ENCODE measurements at regions not wholly inside any gene's neighbourhood (a gene's known extent, or its start where the extent isn't known, plus 50 kb on each side); places are given as distances from the start of the nearest gene placed in this dataset.
"Not testable (repeated sequence)": the region's sequence is repeated elsewhere in the genome, so short reads cannot be mapped to it uniquely, and the experiment has no call there.

DNA sequence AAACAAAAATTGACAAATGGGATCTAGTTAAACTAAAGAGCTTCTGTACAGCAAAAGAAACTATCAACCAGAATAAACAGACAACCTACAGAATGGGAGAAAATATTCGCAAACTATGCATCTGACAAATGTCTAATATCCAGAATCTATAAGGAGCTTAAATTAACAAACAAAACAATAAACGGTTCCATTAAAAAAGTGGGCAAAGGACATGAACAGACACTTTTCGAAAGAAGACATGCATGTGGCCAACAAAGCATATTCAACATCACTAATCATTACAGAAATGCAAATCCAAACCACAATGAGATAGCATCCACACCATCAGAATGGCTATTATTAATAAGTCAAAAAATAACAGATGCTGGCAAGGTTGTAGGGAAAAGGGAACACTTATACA, 50.5 kb upstream of the MED13L start:
- H3K4me3 ChIP-seq (ENCODE audit: extremely low read depth, insufficient read depth, low read length, poor library complexity, severe bottlenecking); H3K27ac ChIP-seq (ENCODE audit: low read depth, low read length, severe bottlenecking); H3K4me1 ChIP-seq (ENCODE audit: control insufficient read depth, insufficient read depth, low read length, poor library complexity, severe bottlenecking); H3K9me3 ChIP-seq (ENCODE audit: control insufficient read depth, low read length); H3K36me3 ChIP-seq (ENCODE audit: control insufficient read depth, insufficient read depth, low read length): not testable (repeated sequence)
- 93 to 100% methylated on average over 1 to 2 of the region's 3 CpGs for WGBS, 2 experiments (ENCODE audit: insufficient coverage in 2 of 2)

DNA sequence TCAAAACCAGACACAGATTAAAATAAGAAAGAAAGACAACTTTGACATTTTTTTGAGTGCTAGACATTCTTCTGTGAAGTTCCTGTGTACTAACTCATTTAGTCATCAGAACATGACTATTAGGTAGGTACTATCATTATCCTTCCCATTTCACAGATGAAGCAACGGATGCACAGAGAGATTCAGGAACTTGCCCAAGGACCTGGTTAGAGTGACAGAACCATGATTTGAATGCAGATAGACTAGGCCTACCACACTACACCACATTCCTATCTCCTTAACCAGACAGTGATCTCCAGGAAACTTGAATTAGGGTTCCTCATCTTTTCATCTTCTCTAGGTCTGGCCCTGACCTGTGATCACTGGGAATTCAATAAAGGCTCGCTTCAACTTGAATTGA, 54.4 kb upstream of the MED13L start:
- Histone ChIP-seq H3K36me3 (ENCODE audit: control insufficient read depth, insufficient read depth, low read length) (no peaks in the 10 kb centered on the region), H3K27ac (ENCODE audit: low read depth, low read length, severe bottlenecking) (no peak overlapping the region), H3K4me3 (ENCODE audit: extremely low read depth, insufficient read depth, low read length, poor library complexity, severe bottlenecking) (no peak overlapping the region), H3K9me3 (ENCODE audit: control insufficient read depth, low read length) (no peaks in the 10 kb centered on the region), H3K4me1 (ENCODE audit: control insufficient read depth, insufficient read depth, low read length, poor library complexity, severe bottlenecking) (no peaks in the 10 kb centered on the region)
- 100% methylated on average over 2 of the region's 2 CpGs for WGBS, 2 experiments (ENCODE audit: insufficient coverage in 2 of 2)

DNA sequence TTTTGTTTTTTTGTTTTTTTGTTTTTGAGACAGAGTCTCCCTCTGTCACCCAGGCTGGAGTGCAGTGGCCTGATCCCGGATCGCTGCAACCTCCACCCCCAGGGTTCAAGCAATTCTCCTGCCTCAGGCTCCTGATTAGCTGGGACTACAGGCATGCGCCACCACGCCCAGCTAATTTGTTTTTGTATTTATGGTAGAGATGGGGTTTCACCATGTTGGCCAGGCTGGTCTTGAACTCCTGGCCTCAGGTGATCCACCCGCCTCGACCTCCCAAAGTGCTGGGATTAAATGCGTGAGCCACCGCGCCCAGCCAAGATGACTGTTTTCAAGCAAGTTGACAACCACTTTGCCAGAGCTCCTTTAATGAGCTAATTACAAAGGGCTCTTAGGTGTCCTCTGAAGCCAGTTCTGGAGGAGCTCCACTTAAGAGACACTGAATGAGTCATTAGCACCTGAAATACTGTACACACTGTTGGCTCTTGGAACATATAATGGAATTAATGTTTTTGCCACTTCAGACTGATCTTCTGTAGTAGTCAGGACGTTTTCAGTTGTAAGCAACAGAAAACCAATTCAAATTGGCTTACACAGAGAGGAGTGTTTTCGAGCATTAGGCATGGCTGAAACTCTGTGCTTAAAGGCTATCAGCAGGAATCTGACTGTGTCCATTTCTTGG, 55.4 kb upstream of the MED13L start:
- H3K27ac ChIP-seq (ENCODE audit: low read depth, low read length, severe bottlenecking) = no peak overlapping the region
- H3K9me3 ChIP-seq (ENCODE audit: control insufficient read depth, low read length) = no peaks in the 10 kb centered on the region
- WGBS, 2 experiments (ENCODE audit: insufficient coverage in 2 of 2) = 85 to 91% methylated on average over 9 to 11 of the region's 11 CpGs
- no peaks in the 10 kb centered on the region for H3K4me1 ChIP-seq (ENCODE audit: control insufficient read depth, insufficient read depth, low read length, poor library complexity, severe bottlenecking)
- no peaks in the 10 kb centered on the region for H3K36me3 ChIP-seq (ENCODE audit: control insufficient read depth, insufficient read depth, low read length)
- H3K4me3 ChIP-seq (ENCODE audit: extremely low read depth, insufficient read depth, low read length, poor library complexity, severe bottlenecking) = no peak overlapping the region

DNA sequence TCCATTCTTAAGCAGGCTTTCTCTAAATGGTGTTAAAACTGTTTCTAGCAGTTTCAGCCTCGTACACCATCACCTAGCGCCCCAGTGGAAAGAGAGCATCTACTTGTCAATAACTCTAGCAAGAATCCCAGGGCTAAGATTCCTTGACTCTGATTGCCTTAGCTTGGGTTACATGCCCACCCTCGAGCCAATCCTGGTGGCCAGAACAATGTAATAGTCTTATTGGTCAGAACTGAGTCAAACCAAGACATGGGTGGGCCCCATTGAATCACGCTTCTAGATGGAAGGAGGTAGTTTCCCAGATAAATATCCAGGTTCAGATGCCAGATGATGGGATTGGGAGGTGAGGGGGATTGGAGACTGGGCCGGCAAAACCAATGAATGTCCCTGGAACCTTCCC, 55.9 kb upstream of the MED13L start:
- whole genome bisulfite sequencing, 2 experiments (ENCODE audit: insufficient coverage in 2 of 2) = 88 to 94% methylated on average over 3 to 4 of the region's 5 CpGs
- Histone ChIP-seq H3K36me3 (ENCODE audit: control insufficient read depth, insufficient read depth, low read length) (no peaks in the 10 kb centered on the region), H3K9me3 (ENCODE audit: control insufficient read depth, low read length) (no peaks in the 10 kb centered on the region), H3K4me1 (ENCODE audit: control insufficient read depth, insufficient read depth, low read length, poor library complexity, severe bottlenecking) (no peaks in the 10 kb centered on the region), H3K4me3 (ENCODE audit: extremely low read depth, insufficient read depth, low read length, poor library complexity, severe bottlenecking) (no peak overlapping the region), H3K27ac (ENCODE audit: low read depth, low read length, severe bottlenecking) (no peak overlapping the region)

DNA sequence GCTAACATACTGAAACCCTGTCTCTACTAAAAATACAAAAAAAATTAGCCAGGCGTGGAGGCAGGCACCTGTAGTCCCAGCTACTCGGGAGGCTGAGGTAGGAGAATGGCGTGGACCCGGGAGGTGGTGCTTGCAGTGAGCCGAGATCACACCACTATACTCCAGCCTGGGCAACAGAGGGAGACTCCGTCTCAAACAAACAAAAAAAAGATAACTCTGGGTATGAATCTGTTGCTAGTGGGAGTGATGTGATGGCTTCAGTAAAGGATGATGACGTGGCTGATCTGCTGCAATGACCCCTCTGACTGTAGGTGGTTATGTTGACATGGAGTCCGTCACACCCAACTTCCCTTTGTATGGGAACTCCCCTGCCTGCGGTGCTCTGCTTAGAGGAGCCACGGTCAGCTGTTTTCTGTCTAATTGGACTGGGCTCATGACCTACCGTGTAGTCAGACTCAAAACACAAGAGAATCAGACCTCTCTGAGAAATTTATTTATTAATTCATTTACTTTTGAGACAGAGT, 59.1 kb upstream of the MED13L start:
- no peaks in the 10 kb centered on the region for H3K9me3 ChIP-seq (ENCODE audit: control insufficient read depth, low read length)
- no peaks in the 10 kb centered on the region for H3K4me1 ChIP-seq (ENCODE audit: control insufficient read depth, insufficient read depth, low read length, poor library complexity, severe bottlenecking)
- WGBS, 2 experiments (ENCODE audit: insufficient coverage in 2 of 2) = 94 to 100% methylated on average over 2 to 8 of the region's 11 CpGs
- no peaks in the 10 kb centered on the region for H3K36me3 ChIP-seq (ENCODE audit: control insufficient read depth, insufficient read depth, low read length)
- no peak overlapping the region for H3K4me3 ChIP-seq (ENCODE audit: extremely low read depth, insufficient read depth, low read length, poor library complexity, severe bottlenecking)
- no peak overlapping the region for H3K27ac ChIP-seq (ENCODE audit: low read depth, low read length, severe bottlenecking)

DNA sequence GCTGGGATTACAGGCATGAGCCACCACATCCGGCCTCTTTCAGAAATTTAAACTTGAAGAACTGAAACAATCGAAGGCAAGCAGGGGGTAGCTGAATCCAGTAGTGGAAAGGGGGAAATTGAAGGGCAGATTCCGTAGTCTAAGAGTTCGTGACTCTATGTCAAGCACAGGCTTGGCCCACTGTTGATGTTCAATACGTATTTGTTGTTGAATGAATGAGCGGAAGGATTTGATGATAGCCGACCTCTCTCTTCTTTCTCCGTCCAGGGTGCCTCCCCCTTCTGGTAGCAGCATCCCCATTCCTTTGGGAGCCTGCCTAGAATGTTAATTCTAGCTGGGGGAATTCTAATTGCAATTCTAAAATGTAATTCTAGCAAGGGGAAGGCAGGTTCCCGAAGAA, 59.8 kb upstream of the MED13L start:
- no peaks in the 10 kb centered on the region for H3K9me3 ChIP-seq (ENCODE audit: control insufficient read depth, low read length)
- no peak overlapping the region for H3K4me3 ChIP-seq (ENCODE audit: extremely low read depth, insufficient read depth, low read length, poor library complexity, severe bottlenecking)
- H3K27ac ChIP-seq (ENCODE audit: low read depth, low read length, severe bottlenecking) = no peak overlapping the region
- H3K36me3 ChIP-seq (ENCODE audit: control insufficient read depth, insufficient read depth, low read length) = no peaks in the 10 kb centered on the region
- WGBS, 2 experiments (ENCODE audit: insufficient coverage in 2 of 2) = 71 to 79% methylated on average over 4 to 7 of the region's 9 CpGs
- no peaks in the 10 kb centered on the region for H3K4me1 ChIP-seq (ENCODE audit: control insufficient read depth, insufficient read depth, low read length, poor library complexity, severe bottlenecking)

DNA sequence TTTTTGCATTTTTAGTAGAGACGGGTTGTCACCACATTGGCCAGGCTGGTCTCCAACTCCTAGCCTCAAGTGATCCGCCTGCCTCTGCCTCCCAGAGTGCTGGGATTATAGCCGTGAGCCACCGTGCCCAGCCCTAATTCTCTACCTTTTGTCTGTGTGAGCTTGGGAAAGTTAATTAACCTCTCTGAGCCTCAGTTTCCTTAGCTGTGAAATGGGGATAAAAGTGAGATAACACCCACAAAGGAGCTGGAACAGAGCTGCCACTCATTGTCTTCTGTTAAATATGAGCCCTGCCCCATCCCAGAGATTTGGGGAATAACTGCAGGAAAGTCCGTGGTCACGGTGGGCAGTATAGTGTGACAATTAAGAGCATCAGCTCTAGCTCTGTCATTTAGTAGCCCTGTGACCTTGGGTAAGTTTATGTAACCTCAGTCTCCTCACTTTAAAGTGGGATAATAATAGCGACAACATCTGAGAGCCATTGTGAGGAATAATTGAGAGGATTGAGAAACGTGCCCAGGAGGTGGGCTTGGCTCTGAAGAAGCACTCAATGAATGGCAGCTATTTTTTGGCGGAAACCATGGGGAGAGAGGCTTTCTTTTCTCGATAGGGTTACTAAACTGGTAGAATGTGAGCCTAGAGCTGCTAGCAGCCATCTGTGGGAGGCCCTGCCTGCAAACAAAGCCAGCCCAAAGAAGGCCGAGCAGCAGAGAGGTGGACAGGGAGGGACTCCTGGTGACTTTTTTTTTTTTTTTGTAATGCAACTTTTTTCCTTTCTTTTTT, 60.8 kb upstream of the MED13L start:
- H3K4me1 ChIP-seq (ENCODE audit: control insufficient read depth, insufficient read depth, low read length, poor library complexity, severe bottlenecking) = no peaks in the 10 kb centered on the region
- H3K4me3 ChIP-seq (ENCODE audit: extremely low read depth, insufficient read depth, low read length, poor library complexity, severe bottlenecking) = no peak overlapping the region
- H3K9me3 ChIP-seq (ENCODE audit: control insufficient read depth, low read length) = no peaks in the 10 kb centered on the region
- no peak overlapping the region for H3K27ac ChIP-seq (ENCODE audit: low read depth, low read length, severe bottlenecking)
- no peaks in the 10 kb centered on the region for H3K36me3 ChIP-seq (ENCODE audit: control insufficient read depth, insufficient read depth, low read length)
- 56 to 57% methylated on average over 8 of the region's 11 CpGs for WGBS, 2 experiments (ENCODE audit: insufficient coverage in 2 of 2)

DNA sequence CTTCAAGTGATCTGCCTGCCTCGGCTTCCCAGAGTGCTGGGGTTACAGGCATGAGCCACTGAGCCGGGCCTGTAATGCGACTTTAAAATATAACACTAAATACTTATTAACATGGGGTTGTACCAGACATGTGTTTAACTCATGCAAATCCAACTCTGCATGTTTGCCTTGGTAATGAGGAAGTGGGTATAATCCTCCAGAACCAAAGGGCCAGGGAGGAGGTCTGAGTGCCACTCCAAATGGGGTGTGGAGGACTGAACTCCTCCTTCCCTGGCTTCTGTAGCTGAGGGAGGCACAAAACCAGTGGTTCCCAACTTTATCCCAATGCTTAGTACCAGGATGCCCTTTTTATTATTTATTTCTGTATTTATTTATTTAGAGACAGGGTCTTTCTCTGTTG, 61.6 kb upstream of the MED13L start:
- no peaks in the 10 kb centered on the region for H3K9me3 ChIP-seq (ENCODE audit: control insufficient read depth, low read length)
- H3K4me1 ChIP-seq (ENCODE audit: control insufficient read depth, insufficient read depth, low read length, poor library complexity, severe bottlenecking) = no peaks in the 10 kb centered on the region
- no CpG with 5 or more reads among the region's 3 CpGs for WGBS, 2 experiments (ENCODE audit: insufficient coverage in 2 of 2)
- H3K36me3 ChIP-seq (ENCODE audit: control insufficient read depth, insufficient read depth, low read length) = no peaks in the 10 kb centered on the region
- no peak overlapping the region for H3K27ac ChIP-seq (ENCODE audit: low read depth, low read length, severe bottlenecking)
- H3K4me3 ChIP-seq (ENCODE audit: extremely low read depth, insufficient read depth, low read length, poor library complexity, severe bottlenecking) = no peak overlapping the region

DNA sequence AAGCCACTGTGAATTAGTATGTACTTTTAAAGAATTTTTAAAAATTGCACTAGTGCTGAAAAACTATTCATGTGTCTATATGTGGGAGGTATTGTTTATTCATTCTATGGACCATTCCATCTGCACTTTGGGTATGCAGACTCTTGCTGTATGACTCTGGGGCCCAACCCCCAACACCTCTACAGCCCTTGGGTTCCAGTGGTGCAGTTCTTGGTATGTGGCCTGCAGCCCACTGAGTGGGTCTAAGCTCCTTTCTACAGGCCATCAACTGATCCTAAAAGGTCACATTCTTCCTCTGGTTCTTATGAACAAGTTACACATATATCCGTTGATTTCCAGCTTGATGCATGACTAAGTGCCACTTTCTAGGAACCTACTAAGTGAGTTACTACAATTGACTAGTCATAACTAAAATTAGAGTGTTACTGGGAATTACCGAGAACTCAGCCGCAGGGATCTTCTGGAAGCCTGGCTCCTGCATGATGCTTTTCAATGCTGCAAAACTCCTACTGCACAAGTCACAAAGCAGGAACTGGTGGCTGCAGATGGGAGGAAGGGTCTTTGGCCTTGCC, 62.4 kb upstream of the MED13L start:
- Histone ChIP-seq H3K4me1 (ENCODE audit: control insufficient read depth, insufficient read depth, low read length, poor library complexity, severe bottlenecking) (no peaks in the 10 kb centered on the region), H3K9me3 (ENCODE audit: control insufficient read depth, low read length) (no peaks in the 10 kb centered on the region), H3K27ac (ENCODE audit: low read depth, low read length, severe bottlenecking) (no peak overlapping the region), H3K36me3 (ENCODE audit: control insufficient read depth, insufficient read depth, low read length) (no peaks in the 10 kb centered on the region), H3K4me3 (ENCODE audit: extremely low read depth, insufficient read depth, low read length, poor library complexity, severe bottlenecking) (no peak overlapping the region)
- 64 to 100% methylated on average over 1 to 3 of the region's 3 CpGs for WGBS, 2 experiments (ENCODE audit: insufficient coverage in 2 of 2)

DNA sequence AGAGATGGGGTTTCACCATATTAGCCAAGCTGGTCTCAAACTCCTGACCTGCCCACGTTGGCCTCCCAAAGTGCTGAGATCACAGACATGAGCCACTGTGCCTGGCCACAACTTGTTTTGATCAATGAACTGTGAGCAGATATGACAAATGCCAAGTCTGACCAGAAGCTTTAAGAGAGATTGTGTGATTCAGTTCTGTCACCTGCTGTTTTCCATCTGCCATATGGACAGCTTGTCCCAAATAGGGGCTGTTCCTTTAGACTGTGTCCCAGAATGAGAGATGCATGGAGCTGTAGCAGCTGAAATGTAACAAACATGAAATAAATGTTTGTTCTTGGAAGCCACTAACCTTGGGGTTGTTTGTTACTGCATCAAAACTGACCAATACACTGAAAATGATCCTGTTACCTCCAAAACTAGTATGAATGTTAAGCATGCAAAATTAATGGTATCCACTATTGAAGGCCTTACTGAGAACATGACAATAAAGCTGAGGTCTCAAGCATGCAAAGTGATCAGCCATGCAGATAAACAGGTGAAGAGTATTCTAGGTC, 65.9 kb upstream of the MED13L start:
- Histone ChIP-seq H3K4me1 (ENCODE audit: control insufficient read depth, insufficient read depth, low read length, poor library complexity, severe bottlenecking) (peaks cover 8% of the 10 kb centered on the region), H3K4me3 (ENCODE audit: extremely low read depth, insufficient read depth, low read length, poor library complexity, severe bottlenecking) (no peak overlapping the region), H3K9me3 (ENCODE audit: control insufficient read depth, low read length) (no peaks in the 10 kb centered on the region), H3K27ac (ENCODE audit: low read depth, low read length, severe bottlenecking) (no peak overlapping the region), H3K36me3 (ENCODE audit: control insufficient read depth, insufficient read depth, low read length) (no peaks in the 10 kb centered on the region)
- 91 to 92% methylated on average over 1 of the region's 1 CpG for WGBS, 2 experiments (ENCODE audit: insufficient coverage in 2 of 2)

Data from mesodermal cell (in vitro differentiated cells).